ENCODE measurements at regions not wholly inside any gene's neighbourhood (a gene's known extent, or its start where the extent isn't known, plus 50 kb on each side); places are given as distances from the start of the nearest gene placed in this dataset.

DNA sequence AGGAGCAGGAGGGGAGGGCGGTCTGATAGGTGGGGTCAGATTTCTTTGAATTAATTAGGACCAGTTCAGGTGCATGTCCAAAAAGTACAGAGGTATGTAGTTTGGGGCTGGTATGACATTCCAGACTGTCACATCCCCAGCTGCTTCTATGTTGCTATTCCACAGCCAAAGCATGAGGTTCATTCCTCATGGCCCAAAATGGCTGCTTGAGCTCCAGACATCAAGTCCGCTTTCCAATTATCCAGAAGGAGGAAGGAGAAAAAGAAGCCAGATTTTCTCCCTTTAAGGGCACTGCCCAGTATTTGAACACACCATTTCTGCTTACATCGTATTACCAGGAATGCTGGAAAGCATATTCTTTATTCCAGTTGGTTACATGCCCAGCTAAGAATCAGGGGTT, 58.0 kb upstream of the CD82 start:
- H3K27me3 Mint-ChIP-seq (ENCODE audit: low read depth), result peaks cover 12% of the 10 kb centered on the region
- H3K27ac Mint-ChIP-seq (ENCODE audit: unreplicated experiment), result no peak overlapping the region

DNA sequence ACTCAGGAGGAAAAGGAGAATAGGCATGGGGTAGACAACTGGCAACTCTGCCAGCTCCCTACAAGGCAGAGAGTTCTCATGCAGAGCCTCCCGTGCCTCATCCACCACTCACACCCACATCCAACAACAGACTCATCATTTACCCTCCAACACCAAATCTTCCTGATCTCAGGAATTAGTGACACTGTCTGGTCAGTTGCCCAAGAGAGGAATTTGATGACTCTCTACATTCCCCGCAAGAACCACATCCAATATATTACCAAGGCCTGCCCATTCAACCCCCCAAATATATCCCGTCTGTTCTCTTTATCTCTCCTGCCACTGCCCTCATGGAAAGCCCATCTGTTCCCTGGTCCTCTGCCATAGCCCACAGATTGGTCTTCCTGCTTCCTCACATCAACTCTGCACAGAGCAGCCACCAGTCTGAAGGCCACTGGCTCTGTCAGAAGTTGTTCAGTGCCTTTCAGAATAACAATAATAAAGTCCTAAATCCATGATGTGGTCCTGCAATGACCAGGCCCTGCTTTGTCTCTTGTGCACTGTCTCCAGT, 57.5 kb upstream of the CD82 start:
- no peak overlapping the region for H3K27ac Mint-ChIP-seq (ENCODE audit: unreplicated experiment)
- no peak overlapping the region for H3K4me3 Mint-ChIP-seq (ENCODE audit: unreplicated experiment)
- peaks cover 4% of the 10 kb centered on the region for H3K9me3 Mint-ChIP-seq (ENCODE audit: low read depth)
- H3K4me1 Mint-ChIP-seq (ENCODE audit: low read depth), result no peaks in the 10 kb centered on the region
- peaks cover 12% of the 10 kb centered on the region for H3K27me3 Mint-ChIP-seq (ENCODE audit: low read depth)
- H3K36me3 Mint-ChIP-seq (ENCODE audit: low read depth), result peaks cover 3% of the 10 kb centered on the region
- DNase-seq (ENCODE audit: low spot score), result no peak
- TF ChIP-seq, protein P1, sequence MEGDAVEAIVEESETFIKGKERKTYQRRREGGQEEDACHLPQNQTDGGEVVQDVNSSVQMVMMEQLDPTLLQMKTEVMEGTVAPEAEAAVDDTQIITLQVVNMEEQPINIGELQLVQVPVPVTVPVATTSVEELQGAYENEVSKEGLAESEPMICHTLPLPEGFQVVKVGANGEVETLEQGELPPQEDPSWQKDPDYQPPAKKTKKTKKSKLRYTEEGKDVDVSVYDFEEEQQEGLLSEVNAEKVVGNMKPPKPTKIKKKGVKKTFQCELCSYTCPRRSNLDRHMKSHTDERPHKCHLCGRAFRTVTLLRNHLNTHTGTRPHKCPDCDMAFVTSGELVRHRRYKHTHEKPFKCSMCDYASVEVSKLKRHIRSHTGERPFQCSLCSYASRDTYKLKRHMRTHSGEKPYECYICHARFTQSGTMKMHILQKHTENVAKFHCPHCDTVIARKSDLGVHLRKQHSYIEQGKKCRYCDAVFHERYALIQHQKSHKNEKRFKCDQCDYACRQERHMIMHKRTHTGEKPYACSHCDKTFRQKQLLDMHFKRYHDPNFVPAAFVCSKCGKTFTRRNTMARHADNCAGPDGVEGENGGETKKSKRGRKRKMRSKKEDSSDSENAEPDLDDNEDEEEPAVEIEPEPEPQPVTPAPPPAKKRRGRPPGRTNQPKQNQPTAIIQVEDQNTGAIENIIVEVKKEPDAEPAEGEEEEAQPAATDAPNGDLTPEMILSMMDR (IDR thresholded peaks at IDR 0.05), result no peak

More for the DNA sequence above, 58.0 kb upstream of the CD82 start:
- peaks cover 3% of the 10 kb centered on the region for H3K36me3 Mint-ChIP-seq (ENCODE audit: low read depth)
- TF ChIP-seq, protein P1 (IDR thresholded peaks at IDR 0.05), result no peak
- peaks cover 4% of the 10 kb centered on the region for H3K9me3 Mint-ChIP-seq (ENCODE audit: low read depth)
- DNase-seq (ENCODE audit: low spot score), result no peak
- H3K4me1 Mint-ChIP-seq (ENCODE audit: low read depth), result no peaks in the 10 kb centered on the region
- H3K4me3 Mint-ChIP-seq (ENCODE audit: unreplicated experiment), result no peak overlapping the region

DNA sequence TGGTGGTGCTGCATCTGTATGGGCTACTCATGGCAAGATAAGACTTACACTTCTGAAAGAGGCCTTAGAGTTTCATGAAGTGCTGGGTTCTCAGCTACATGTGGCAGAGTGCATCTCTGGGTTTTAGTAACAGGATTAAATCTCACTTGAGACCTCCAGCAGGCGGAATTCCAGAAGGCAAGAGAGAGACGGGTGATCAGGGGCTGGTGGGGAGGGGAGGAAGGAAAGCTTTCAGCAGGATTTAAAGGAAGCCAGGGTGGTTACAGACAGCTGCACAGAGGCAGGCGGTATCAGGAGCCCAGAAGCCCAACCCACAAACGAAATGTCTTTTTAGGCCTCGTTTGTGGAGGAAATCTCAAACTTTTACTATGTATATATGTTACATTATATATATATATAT, 56.2 kb upstream of the CD82 start:
- TF ChIP-seq, protein P1 (IDR thresholded peaks at IDR 0.05), result no peak
- peaks cover 3% of the 10 kb centered on the region for H3K4me1 Mint-ChIP-seq (ENCODE audit: low read depth)
- H3K9me3 Mint-ChIP-seq (ENCODE audit: low read depth), result peaks cover 4% of the 10 kb centered on the region
- no peak for DNase-seq (ENCODE audit: low spot score)
- no peak overlapping the region for H3K4me3 Mint-ChIP-seq (ENCODE audit: unreplicated experiment)
- H3K27me3 Mint-ChIP-seq (ENCODE audit: low read depth), result peaks cover 10% of the 10 kb centered on the region
- peaks cover 3% of the 10 kb centered on the region for H3K36me3 Mint-ChIP-seq (ENCODE audit: low read depth)
- H3K27ac Mint-ChIP-seq (ENCODE audit: unreplicated experiment), result no peak overlapping the region

DNA sequence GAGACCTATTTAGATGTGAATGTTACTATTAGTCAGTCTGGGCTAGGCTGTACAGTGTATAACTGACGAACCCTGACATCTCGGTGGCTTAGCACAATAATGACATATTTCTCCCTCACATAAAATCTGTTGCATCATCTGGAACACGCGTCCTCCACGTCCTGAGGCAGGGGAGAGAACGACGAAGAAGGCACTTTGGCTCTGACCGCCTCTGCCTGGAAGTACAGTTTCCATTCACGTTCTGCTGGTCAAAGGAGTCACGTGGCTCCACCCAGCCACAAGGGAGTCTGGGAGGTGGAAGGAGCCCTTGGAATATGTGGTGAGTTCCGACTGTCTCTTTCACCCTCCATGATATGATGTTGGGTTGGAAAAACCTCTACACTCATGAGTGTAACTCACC, 55.1 kb upstream of the CD82 start:
- Mint-ChIP-seq H3K27me3 (ENCODE audit: low read depth) (peaks cover 10% of the 10 kb centered on the region), H3K4me3 (ENCODE audit: unreplicated experiment) (no peak overlapping the region)
- TF ChIP-seq, protein P1 (IDR thresholded peaks at IDR 0.05), result no peak

DNA sequence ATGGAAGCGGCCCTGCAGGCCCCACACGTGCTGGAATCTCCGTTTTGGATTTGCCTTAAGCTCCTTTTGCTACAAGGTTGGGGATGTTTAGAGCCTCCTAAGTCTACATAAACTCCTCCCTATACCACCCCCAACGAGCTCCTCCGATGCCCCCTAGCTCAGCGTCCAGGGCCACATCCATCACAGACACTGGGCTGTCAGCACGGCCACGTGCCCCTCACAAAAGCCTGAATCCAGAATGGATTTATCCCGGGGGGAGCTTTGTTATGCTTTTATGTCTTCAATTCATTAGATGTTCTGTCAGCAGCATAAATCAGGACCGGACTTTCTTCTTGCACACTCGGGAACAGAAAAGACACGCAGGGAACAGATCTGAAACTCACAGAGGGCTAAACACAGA, 52.6 kb upstream of the CD82 start:
- Mint-ChIP-seq H3K27me3 (ENCODE audit: low read depth) (peaks cover 10% of the 10 kb centered on the region), H3K4me3 (ENCODE audit: unreplicated experiment) (no peak overlapping the region), H3K4me1 (ENCODE audit: low read depth) (peaks cover 17% of the 10 kb centered on the region), H3K27ac (ENCODE audit: unreplicated experiment) (no peak overlapping the region), H3K9me3 (ENCODE audit: low read depth) (no peaks in the 10 kb centered on the region), H3K36me3 (ENCODE audit: low read depth) (no peaks in the 10 kb centered on the region)
- TF ChIP-seq, protein P1 (IDR thresholded peaks at IDR 0.05), result no peak
- no peak for DNase-seq (ENCODE audit: low spot score)

More for the DNA sequence above, 55.1 kb upstream of the CD82 start:
- H3K9me3 Mint-ChIP-seq (ENCODE audit: low read depth), result peaks cover 4% of the 10 kb centered on the region
- peaks cover 3% of the 10 kb centered on the region for H3K36me3 Mint-ChIP-seq (ENCODE audit: low read depth)
- DNase-seq (ENCODE audit: low spot score), result no peak
- no peak overlapping the region for H3K27ac Mint-ChIP-seq (ENCODE audit: unreplicated experiment)
- H3K4me1 Mint-ChIP-seq (ENCODE audit: low read depth), result peaks cover 12% of the 10 kb centered on the region
